Glutamatergic neuron (in vitro differentiated cells): ENCODE measurements at regions not wholly inside any gene's neighbourhood (a gene's known extent, or its start where the extent isn't known, plus 50 kb on each side); places are given as distances from the start of the nearest gene placed in this dataset.
"Not testable (repeated sequence)": the region's sequence is repeated elsewhere in the genome, so short reads cannot be mapped to it uniquely, and the experiment has no call there.

ENCODE experiments used
- DNase-seq: peaks from one replicate; pipeline ENCODE4 v3.0.0; 2022
- H3K27ac Mint-ChIP-seq: one replicate; pipeline ENCODE4 v1.8.0; 2020; ENCODE audit warnings: mild to moderate bottlenecking, mixed read lengths, inconsistent platforms; ENCODE audit not compliant: unreplicated experiment
- H3K27me3 Mint-ChIP-seq: one replicate; pipeline ENCODE4 v1.8.0; 2020; ENCODE audit warnings: mild to moderate bottlenecking, moderate library complexity, mixed read lengths, inconsistent platforms; ENCODE audit not compliant: unreplicated experiment
- H3K36me3 Mint-ChIP-seq: one replicate; pipeline ENCODE4 v1.8.0; 2020; ENCODE audit warnings: mild to moderate bottlenecking, mixed read lengths, inconsistent platforms; ENCODE audit not compliant: unreplicated experiment
- H3K4me1 Mint-ChIP-seq: one replicate; pipeline ENCODE4 v1.8.0; 2020; ENCODE audit warnings: mild to moderate bottlenecking, low read depth, mixed read lengths, inconsistent platforms; ENCODE audit not compliant: unreplicated experiment
- H3K4me3 Mint-ChIP-seq: one replicate; pipeline ENCODE4 v1.8.0; 2020; ENCODE audit warnings: mild to moderate bottlenecking, mixed read lengths, inconsistent platforms; ENCODE audit not compliant: unreplicated experiment
- H3K9me3 Mint-ChIP-seq: one replicate; pipeline ENCODE4 v1.8.0; 2020; ENCODE audit warnings: mild to moderate bottlenecking, moderate library complexity, mixed read lengths, inconsistent platforms; ENCODE audit not compliant: unreplicated experiment
- CTCF ChIP-seq: fragments of 200-600 bp; sonication (generic); IDR thresholded peaks from one replicate; pipeline ENCODE4 v1.5.0; 2021; ENCODE audit not compliant: partially characterized antibody, unreplicated experiment

GRCh38 chr6:137283940-137284810, 65.0 kb upstream of the IFNGR1 start:
- H3K36me3 Mint-ChIP-seq, result no peaks in the 10 kb centered on the region
- H3K27me3 Mint-ChIP-seq, result peaks cover 5% of the 10 kb centered on the region
- TF ChIP-seq CTCF, result no peak
- H3K4me1 Mint-ChIP-seq, result peaks cover 12% of the 10 kb centered on the region
- DNase-seq, result no peak
- H3K9me3 Mint-ChIP-seq, result peaks cover 3% of the 10 kb centered on the region
- H3K4me3 Mint-ChIP-seq, result no peak overlapping the region
- H3K27ac Mint-ChIP-seq, result no peak overlapping the region

GRCh38 chr6:137283080-137283479, 63.9 kb upstream of the IFNGR1 start:
- no peaks in the 10 kb centered on the region for H3K36me3 Mint-ChIP-seq
- no peak for DNase-seq
- H3K4me1 Mint-ChIP-seq, result peaks cover 14% of the 10 kb centered on the region
- H3K27me3 Mint-ChIP-seq, result peaks cover 5% of the 10 kb centered on the region
- H3K27ac Mint-ChIP-seq, result no peak overlapping the region
- peaks cover 3% of the 10 kb centered on the region for H3K9me3 Mint-ChIP-seq
- H3K4me3 Mint-ChIP-seq, result no peak overlapping the region
- no peak for TF ChIP-seq CTCF

GRCh38 chr6:137282254-137282653, 63.1 kb upstream of the IFNGR1 start:
- no peak for TF ChIP-seq CTCF
- Mint-ChIP-seq H3K27ac (no peak overlapping the region), H3K4me3 (no peak overlapping the region)

GRCh38 chr6:137279279-137279678, 60.1 kb upstream of the IFNGR1 start:
- not testable (repeated sequence) for H3K27ac Mint-ChIP-seq, H3K4me3 Mint-ChIP-seq, H3K36me3 Mint-ChIP-seq, DNase-seq, H3K9me3 Mint-ChIP-seq, H3K27me3 Mint-ChIP-seq
- H3K4me1 Mint-ChIP-seq, result peaks cover 23% of the 10 kb centered on the region

More at GRCh38 chr6:137282254-137282653, 63.1 kb upstream of the IFNGR1 start:
- peaks cover 3% of the 10 kb centered on the region for H3K9me3 Mint-ChIP-seq
- H3K27me3 Mint-ChIP-seq, result peaks cover 5% of the 10 kb centered on the region
- H3K36me3 Mint-ChIP-seq, result no peaks in the 10 kb centered on the region
- peaks cover 16% of the 10 kb centered on the region for H3K4me1 Mint-ChIP-seq
- DNase-seq, result no peak

GRCh38 chr6:137277971-137278637, 58.9 kb upstream of the IFNGR1 start:
- no peak for TF ChIP-seq CTCF
- H3K4me3 Mint-ChIP-seq, result no peak overlapping the region
- no peaks in the 10 kb centered on the region for H3K36me3 Mint-ChIP-seq
- no peak overlapping the region for H3K27ac Mint-ChIP-seq
- DNase-seq, result no peak
- peaks cover 5% of the 10 kb centered on the region for H3K27me3 Mint-ChIP-seq
- H3K9me3 Mint-ChIP-seq, result peaks cover 3% of the 10 kb centered on the region
- peaks cover 23% of the 10 kb centered on the region for H3K4me1 Mint-ChIP-seq
